HG02798 (cell line): ENCODE measurements at regions not wholly inside any gene's neighbourhood (a gene's known extent, or its start where the extent isn't known, plus 50 kb on each side); places are given as distances from the start of the nearest gene placed in this dataset.

Experiments used
- ATAC-seq: cut with Tn5 transposase; IDR thresholded peaks from one replicate; pipeline ENCODE4 v1.9.1; 2021; ENCODE audit warnings: mild to moderate bottlenecking; ENCODE audit not compliant: unreplicated experiment, poor library complexity

- ATAC-seq = no peak
Measured at GRCh38 chr2:105470979-105471378, 72.1 kb upstream of the FHL2 start.

GRCh38 chr2:105469781-105470180, 70.9 kb upstream of the FHL2 start:
- ATAC-seq = no peak

- ATAC-seq = no peak
Measured at GRCh38 chr2:105468582-105469042, 69.8 kb upstream of the FHL2 start.

- no peak for ATAC-seq
Measured at GRCh38 chr2:105464325-105464724, 65.5 kb upstream of the FHL2 start.

- no peak for ATAC-seq
Measured at GRCh38 chr2:105460048-105460732, 61.3 kb upstream of the FHL2 start.

GRCh38 chr2:105458076-105458475, 59.2 kb upstream of the FHL2 start:
- ATAC-seq = no peak

- ATAC-seq = no peak
Measured at GRCh38 chr2:105455488-105456003, 56.7 kb upstream of the FHL2 start.

- ATAC-seq = no peak
Measured at GRCh38 chr2:105454801-105455485, 56.1 kb upstream of the FHL2 start.

- ATAC-seq = no peak
Measured at GRCh38 chr2:105451571-105452166, 52.8 kb upstream of the FHL2 start.

- no peak for ATAC-seq
Measured at GRCh38 chr2:105450471-105450870, 51.6 kb upstream of the FHL2 start.

- no peak for ATAC-seq
Measured at GRCh38 chr2:105449076-105449475, 50.2 kb upstream of the FHL2 start.
